ENCODE measurements at regions not wholly inside any gene's neighbourhood (a gene's known extent, or its start where the extent isn't known, plus 50 kb on each side); places are given as distances from the start of the nearest gene placed in this dataset.

- no peak for DNase-seq
Measured at GRCh38 chr16:6993544-6993943, 339.1 kb upstream of the RBFOX1 start.

- DNase-seq, result no peak
Measured at GRCh38 chr16:6988846-6989245, 343.8 kb upstream of the RBFOX1 start.

DNA sequence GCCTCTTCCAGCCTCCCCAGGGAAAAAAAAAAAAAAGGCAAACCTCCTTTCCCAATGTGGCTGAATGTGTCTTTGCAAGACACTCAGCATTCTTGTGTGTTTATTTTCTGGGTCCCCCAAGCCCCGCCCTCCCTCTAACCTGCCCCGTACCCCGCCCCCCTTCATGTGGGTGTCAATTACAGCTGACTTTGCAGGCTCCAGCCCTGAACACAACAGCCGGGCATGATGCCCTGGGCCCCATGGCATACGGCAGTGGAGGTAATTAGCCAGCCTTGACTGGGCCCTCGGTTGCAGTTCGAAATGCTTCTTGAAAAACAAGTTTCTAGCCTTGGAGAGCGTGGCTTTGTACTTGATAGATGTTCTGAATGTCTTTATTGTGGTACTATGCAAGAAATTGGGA, 354.7 kb upstream of the RBFOX1 start:
- no peak for DNase-seq

DNA sequence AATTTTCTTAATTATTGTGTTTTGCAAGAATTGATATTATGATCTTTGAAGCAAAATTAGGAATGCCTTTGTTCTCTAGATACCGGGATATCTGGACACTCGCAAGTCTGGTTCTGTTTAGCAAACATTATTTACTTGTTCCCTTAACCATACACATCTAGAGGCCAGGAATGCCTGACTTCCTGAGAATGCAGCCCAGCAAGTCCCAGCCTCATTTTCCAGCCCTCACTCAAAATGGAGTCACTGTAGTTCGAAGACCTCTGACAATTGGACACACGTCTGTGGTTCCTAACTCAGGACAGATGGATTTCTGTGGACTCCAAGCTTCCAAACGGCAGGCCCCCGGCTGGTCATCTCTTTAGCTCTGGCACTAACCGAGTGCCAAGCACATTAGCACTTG, 355.4 kb upstream of the RBFOX1 start:
- DNase-seq, result no peak

GRCh38 chr16:6976716-6977115, 355.9 kb upstream of the RBFOX1 start:
- DNase-seq, result no peak

- DNase-seq, result no peak
Measured at GRCh38 chr16:6970171-6970857, 362.3 kb upstream of the RBFOX1 start.

GRCh38 chr16:6969594-6969993, 363.1 kb upstream of the RBFOX1 start:
- no peak for DNase-seq

DNA sequence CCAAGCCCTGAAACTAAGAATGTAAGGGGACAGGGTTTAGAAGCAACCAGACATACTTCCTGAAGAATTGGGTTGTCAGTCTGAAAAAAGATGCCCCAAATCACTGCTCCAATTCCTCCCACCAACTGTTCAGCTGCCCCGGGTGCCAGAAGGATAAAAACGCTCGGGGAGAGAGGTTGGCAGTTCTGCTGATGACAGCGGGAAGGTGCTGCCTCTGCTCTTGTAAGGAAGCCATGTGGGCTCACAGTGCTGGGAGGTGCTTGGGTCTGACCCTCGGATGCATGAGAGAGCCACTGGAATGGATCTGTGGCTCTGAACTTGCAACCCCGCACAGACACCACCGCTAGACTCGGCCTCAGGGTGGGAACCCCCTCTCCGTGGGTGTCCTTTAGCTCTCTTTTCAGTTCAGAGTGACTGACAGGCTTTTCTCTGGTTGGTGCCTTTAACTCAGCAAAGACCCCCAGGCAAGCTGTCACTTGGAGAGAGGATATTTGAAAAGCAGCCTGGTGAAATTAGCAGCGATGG, 364.8 kb upstream of the RBFOX1 start:
- no peak for DNase-seq

- DNase-seq, result no peak
Measured at GRCh38 chr16:6966925-6967324, 365.7 kb upstream of the RBFOX1 start.

GRCh38 chr16:6964679-6965078, 368.0 kb upstream of the RBFOX1 start:
- DNase-seq, result no peak

DNA sequence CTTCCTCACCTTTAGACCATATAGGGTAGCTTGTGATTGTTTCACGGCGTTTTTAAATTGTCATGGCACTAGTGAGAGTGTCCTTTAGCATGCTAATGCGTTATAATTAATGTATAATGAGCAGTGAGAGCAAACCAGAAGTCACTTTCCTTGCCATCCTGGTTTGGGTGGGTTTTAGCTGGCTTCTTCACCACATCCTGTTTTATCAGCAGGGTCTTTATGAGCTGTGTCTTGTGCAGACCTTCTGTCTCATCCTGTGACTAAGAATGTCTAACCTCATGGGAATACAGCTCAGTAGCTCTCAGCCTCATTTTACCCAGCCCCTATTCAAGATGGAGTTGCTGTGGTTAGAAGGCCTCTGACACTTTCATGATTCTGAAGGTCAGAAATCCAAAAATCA, 370.9 kb upstream of the RBFOX1 start:
- DNase-seq, result no peak

- DNase-seq, result no peak
Measured at GRCh38 chr16:6958184-6958583, 374.5 kb upstream of the RBFOX1 start.

GRCh38 chr16:6957681-6958080, 375.0 kb upstream of the RBFOX1 start:
- DNase-seq, result no peak

GRCh38 chr16:6956511-6956910, 376.1 kb upstream of the RBFOX1 start:
- DNase-seq, result no peak

- DNase-seq, result no peak
Measured at GRCh38 chr16:6955303-6955702, 377.3 kb upstream of the RBFOX1 start.

- DNase-seq, result no peak
Measured at GRCh38 chr16:6949240-6949639, 383.4 kb upstream of the RBFOX1 start.

DNA sequence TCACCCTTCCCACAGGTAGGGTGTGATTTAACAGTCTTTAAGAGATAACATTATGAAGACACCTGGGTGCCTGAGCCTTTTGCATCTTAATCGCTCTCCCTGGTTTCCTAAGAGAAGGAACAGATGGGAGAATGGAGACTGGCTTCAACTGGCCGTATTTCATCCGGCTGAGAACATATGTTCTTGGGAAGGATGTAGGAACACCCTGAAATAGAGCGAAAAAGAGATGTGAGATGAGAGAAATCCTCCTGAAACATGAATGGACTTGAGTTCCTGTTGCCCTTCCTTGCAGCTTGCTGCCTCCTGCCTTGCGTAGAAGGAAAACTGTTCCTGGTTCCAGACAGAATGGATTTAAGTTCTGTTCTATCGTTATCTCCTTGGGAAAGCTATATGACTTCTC, 385.4 kb upstream of the RBFOX1 start:
- no peak for DNase-seq

DNA sequence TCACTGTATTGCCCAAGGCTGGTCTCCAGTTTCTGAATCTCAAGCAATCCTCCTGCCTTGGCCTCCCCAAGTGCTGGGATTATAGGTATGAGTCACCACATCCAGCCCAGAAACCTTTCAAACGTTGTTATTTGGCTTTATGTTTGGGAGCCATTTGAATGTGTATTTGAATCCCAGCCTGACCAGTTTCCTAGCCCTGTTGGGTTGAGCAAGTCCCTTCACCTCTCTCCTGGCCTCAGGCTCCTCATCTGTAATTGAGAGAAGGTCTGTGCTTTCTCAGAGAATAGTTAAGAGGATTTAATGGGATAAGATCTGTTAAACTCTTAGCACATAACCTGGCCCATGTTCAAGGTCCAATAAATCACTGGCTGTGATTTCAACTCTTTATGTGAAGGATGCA, 385.8 kb upstream of the RBFOX1 start:
- no peak for DNase-seq

- no peak for DNase-seq
Measured at GRCh38 chr16:6946106-6946505, 386.5 kb upstream of the RBFOX1 start.

DNA sequence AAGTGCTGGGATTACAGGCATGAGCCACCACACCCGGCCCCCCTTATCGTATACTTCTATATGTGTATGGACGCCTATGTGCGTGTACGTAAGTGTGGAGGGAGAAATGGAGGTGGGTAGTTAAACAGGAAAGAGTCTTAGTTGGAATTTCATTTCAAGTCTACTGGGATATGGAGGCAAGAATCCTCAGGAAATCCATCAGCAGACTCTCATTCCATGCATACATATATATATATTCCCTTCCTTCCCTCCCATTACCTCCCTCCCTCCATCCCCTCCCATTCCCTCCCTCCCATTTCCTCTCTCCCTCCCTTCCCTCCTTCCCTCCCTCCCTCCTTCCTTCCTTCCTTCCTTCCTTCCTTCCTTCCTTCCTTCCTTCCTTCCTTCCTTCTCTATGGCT, 391.7 kb upstream of the RBFOX1 start:
- no peak for DNase-seq

DNA sequence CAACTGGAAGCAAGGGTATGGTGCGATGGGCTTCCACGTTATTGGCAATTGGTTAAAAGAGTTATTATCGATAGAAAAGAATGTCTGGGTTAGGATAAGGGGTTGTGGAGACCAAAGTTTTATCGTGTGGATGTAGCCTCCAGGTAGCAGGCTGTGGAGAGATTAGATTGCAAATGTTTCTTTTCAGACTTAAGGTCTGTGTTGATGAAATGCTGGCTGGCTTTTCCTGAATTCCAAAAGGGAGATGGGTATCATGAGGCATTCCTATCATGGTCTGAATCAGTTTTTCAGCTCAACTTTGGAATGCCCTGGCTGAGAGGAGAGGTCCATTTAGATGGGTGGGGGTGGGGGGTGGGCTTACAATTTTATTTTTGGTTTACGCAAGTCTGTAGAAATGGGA, 395.0 kb upstream of the RBFOX1 start:
- DNase-seq, result no peak

DNA sequence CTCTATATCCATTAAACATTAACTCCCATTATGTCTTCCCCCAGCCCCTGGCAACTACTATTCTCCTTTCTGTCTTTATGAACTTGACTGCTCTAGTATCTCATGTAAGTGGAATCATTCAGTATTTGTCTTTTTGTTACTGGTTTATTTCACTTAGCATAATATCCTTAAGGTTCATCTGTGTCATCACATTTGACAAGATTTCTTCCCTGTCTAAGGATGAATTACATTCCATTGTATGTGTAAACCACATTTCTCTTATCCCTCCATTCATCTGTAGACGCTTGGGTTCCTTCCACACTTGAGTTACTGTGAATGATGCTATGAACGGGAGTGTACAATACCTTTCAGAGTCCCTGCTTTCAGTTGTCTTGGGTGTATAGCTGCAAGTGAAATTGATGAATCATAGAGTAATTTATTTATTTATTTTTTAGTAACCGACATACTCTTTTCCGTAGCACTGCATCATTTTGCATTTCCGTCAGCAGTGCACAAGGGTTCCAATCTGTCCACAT, 399.7 kb upstream of the RBFOX1 start:
- no peak for DNase-seq

GRCh38 chr16:6929868-6930267, 402.8 kb upstream of the RBFOX1 start:
- no peak for DNase-seq

GRCh38 chr16:6926762-6927161, 405.9 kb upstream of the RBFOX1 start:
- DNase-seq, result no peak

DNA sequence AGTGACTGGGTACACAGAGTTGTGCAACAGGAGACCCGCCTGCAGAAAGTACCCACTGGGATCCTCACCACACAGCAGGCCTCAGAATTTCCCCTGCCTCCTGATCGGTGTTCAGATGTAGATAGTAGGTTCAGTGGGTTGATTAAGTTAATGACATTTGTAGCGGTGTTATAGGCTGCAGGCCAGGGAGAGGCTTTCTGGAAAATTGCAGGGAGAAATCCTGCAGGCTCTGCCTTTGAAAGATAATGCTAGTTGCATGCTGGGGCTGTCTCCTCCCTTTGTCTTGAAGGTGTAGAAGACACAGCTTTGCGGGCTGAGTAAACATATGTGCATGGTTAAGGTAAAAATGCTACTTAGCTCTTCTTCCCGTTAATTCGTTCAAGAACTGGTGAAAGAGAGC, 406.3 kb upstream of the RBFOX1 start:
- no peak for DNase-seq
